Activated naive CD8-positive, alpha-beta T cell treated with anti-CD3 and anti-CD28 coated beads, Interleukin-2, amount 10 ng/mL, durations not matched to agents 7 days and 5 days (primary cell): ENCODE measurements at regions not wholly inside any gene's neighbourhood (a gene's known extent, or its start where the extent isn't known, plus 50 kb on each side); places are given as distances from the start of the nearest gene placed in this dataset.

Source experiments
- ATAC-seq: fragments of 150-1000 bp; cut with Tn5 transposase; one replicate; pipeline ENCODE4 v1.10.0; 2021; ENCODE audit warnings: low read depth, moderate library complexity
- POLR2A ChIA-PET: fragments of 350-600 bp; sonication (Branson Sonifier 250); formaldehyde crosslinking; loops from one replicate; lab custom pipeline; 2021; ENCODE audit warnings: antibody characterized with exemption; lab: Charles Lee
- DNase-seq: peaks from one replicate; pipeline ENCODE4 v3.0.0; 2021
- H3K27ac Mint-ChIP-seq: one replicate; pipeline ENCODE4 v1.8.0; 2022; ENCODE audit warnings: mild to moderate bottlenecking, mixed read lengths
- H3K27me3 Mint-ChIP-seq: one replicate; pipeline ENCODE4 v1.8.0; 2022; ENCODE audit warnings: mild to moderate bottlenecking, moderate library complexity, mixed read lengths
- H3K36me3 Mint-ChIP-seq: one replicate; pipeline ENCODE4 v1.8.0; 2021; ENCODE audit warnings: mild to moderate bottlenecking, mixed read lengths
- H3K4me1 Mint-ChIP-seq: one replicate; pipeline ENCODE4 v1.8.0; 2021; ENCODE audit warnings: mixed read lengths
- H3K4me3 Mint-ChIP-seq: one replicate; pipeline ENCODE4 v1.8.0; 2022; ENCODE audit warnings: mild to moderate bottlenecking, moderate library complexity, mixed read lengths
- H3K9me3 Mint-ChIP-seq: one replicate; pipeline ENCODE4 v1.8.0; 2021; ENCODE audit warnings: mixed read lengths

- H3K4me3 Mint-ChIP-seq, result no peak overlapping the region
- no peaks in the 10 kb centered on the region for H3K9me3 Mint-ChIP-seq
- no peaks in the 10 kb centered on the region for H3K27me3 Mint-ChIP-seq
- no peak for DNase-seq
- no peaks in the 10 kb centered on the region for H3K4me1 Mint-ChIP-seq
- H3K36me3 Mint-ChIP-seq, result no peaks in the 10 kb centered on the region
- no peak overlapping the region for H3K27ac Mint-ChIP-seq
- no peak for ATAC-seq
- POLR2A ChIA-PET, result no interaction called here
Observed at GRCh38 chr5:91538179-91538578, 155.1 kb upstream of the ARRDC3 start.

DNA sequence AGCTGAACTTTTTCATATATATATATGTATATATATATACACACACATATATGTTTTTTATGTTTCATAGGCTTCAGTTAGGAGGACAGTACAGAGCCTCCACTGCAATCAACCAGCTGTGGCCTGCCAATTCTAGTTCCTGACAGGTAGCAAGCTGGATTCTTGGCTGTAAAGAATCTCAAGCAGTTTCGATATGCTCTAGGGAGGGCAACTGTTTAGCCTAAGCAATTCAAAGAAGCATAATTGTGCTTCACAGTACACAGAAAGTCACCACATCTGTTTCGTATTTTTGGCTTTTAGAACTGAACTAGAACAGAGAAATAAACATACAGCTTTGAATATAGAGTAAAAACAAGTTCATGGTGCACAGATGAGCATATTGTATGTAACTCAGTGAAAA, 152.4 kb upstream of the ARRDC3 start:
- no peaks in the 10 kb centered on the region for H3K9me3 Mint-ChIP-seq
- no peaks in the 10 kb centered on the region for H3K4me1 Mint-ChIP-seq
- ATAC-seq, result no peak
- H3K4me3 Mint-ChIP-seq, result no peak overlapping the region
- POLR2A ChIA-PET, result no interaction called here
- no peaks in the 10 kb centered on the region for H3K27me3 Mint-ChIP-seq
- no peak for DNase-seq
- H3K36me3 Mint-ChIP-seq, result no peaks in the 10 kb centered on the region
- H3K27ac Mint-ChIP-seq, result no peak overlapping the region

DNA sequence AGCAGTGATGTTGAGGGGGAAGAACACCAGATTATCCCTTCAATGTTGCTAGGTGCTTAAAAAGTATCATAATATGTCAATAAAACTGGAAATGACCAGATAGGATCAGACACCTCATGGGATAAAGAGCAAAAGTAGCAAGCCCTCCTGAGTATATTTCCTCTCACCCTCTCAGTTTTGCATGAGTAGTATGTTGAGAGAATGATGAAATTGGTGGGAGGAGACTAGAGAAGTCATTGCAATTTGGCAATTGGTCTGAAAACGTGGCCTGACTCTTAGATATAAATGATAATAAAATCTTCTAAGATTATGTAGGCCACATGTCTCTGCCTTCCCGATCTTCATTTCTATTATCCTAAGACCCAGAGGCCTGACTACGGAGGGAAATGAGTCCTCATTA, 151.2 kb upstream of the ARRDC3 start:
- DNase-seq, result no peak
- no peak for ATAC-seq
- no peaks in the 10 kb centered on the region for H3K36me3 Mint-ChIP-seq
- no peaks in the 10 kb centered on the region for H3K4me1 Mint-ChIP-seq
- H3K27me3 Mint-ChIP-seq, result no peaks in the 10 kb centered on the region
- POLR2A ChIA-PET, result no interaction called here
- H3K27ac Mint-ChIP-seq, result no peak overlapping the region
- H3K9me3 Mint-ChIP-seq, result no peaks in the 10 kb centered on the region
- H3K4me3 Mint-ChIP-seq, result no peak overlapping the region

DNA sequence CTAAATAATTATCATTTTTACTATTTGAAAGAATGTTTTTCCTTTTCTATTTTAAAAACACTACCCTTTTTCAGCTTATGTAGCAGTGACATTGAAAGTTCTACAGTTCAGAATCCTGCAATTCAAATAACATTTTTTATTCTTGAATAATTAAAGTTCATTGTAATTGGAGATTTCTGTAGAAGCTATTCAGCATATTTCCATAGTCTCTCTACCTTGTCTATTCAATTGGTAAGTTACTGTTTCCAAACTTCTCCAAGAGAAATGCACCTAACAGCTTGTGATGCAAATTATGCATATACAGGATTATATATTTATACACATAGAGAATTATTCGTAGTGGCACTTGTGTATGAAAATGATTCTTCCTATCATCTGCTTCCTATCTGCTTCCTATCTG, 149.7 kb upstream of the ARRDC3 start:
- no peak overlapping the region for H3K27ac Mint-ChIP-seq
- H3K9me3 Mint-ChIP-seq, result no peaks in the 10 kb centered on the region
- H3K27me3 Mint-ChIP-seq, result no peaks in the 10 kb centered on the region
- ATAC-seq, result no peak
- DNase-seq, result no peak
- no peaks in the 10 kb centered on the region for H3K4me1 Mint-ChIP-seq
- POLR2A ChIA-PET, result no interaction called here
- no peaks in the 10 kb centered on the region for H3K36me3 Mint-ChIP-seq
- H3K4me3 Mint-ChIP-seq, result no peak overlapping the region

GRCh38 chr5:91532281-91532680, 149.2 kb upstream of the ARRDC3 start:
- DNase-seq (no peak), ATAC-seq (no peak)
- no peaks in the 10 kb centered on the region for H3K4me1 Mint-ChIP-seq
- POLR2A ChIA-PET, result no interaction called here
- no peak overlapping the region for H3K27ac Mint-ChIP-seq
- H3K9me3 Mint-ChIP-seq, result no peaks in the 10 kb centered on the region
- no peak overlapping the region for H3K4me3 Mint-ChIP-seq
- no peaks in the 10 kb centered on the region for H3K36me3 Mint-ChIP-seq
- no peaks in the 10 kb centered on the region for H3K27me3 Mint-ChIP-seq

DNA sequence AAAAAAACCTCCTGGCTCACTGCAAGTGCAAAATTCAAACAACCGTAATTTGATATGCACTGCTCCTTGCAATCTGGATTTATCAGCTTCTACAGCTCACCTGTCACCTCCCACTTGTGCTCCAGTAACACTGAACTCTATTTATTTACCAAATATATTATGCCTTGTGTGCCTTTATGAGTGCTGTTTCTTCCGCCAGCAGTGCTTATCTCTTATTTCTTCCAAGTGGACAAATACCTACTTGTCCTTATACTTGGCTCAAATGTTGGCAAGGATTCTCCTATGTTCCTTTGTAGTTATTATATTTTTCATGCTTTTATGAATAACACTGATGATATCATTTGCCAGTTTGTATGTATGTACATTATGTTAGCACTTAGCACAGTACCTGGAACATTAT, 145.7 kb upstream of the ARRDC3 start:
- H3K36me3 Mint-ChIP-seq, result no peaks in the 10 kb centered on the region
- DNase-seq, result no peak
- no peak overlapping the region for H3K4me3 Mint-ChIP-seq
- H3K27ac Mint-ChIP-seq, result no peak overlapping the region
- H3K27me3 Mint-ChIP-seq, result no peaks in the 10 kb centered on the region
- H3K4me1 Mint-ChIP-seq, result no peaks in the 10 kb centered on the region
- POLR2A ChIA-PET, result no interaction called here
- ATAC-seq, result no peak
- H3K9me3 Mint-ChIP-seq, result no peaks in the 10 kb centered on the region

DNA sequence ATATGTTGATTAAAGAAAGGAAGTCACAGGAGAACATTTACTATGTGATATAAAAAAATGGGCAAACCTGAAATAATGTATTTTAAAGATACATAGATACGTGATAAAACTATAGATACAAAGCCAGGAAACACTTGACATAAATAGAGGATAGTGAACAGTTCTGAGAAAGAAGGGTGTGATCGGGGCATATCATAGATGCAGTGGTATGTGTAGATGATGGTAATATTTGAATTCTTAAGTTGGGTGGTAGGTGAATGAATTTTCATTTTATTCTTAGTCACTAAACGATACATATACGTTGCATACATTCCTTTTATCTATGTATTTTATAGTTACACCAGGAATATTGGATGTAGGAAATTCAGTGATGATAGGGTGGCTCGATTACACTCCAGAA, 138.7 kb upstream of the ARRDC3 start:
- Mint-ChIP-seq H3K27me3 (no peaks in the 10 kb centered on the region), H3K4me1 (no peaks in the 10 kb centered on the region), H3K27ac (no peak overlapping the region), H3K36me3 (no peaks in the 10 kb centered on the region), H3K9me3 (no peaks in the 10 kb centered on the region), H3K4me3 (no peak overlapping the region)
- ATAC-seq, result no peak
- no peak for DNase-seq
- POLR2A ChIA-PET, result no interaction called here

GRCh38 chr5:91521334-91521733, 138.2 kb upstream of the ARRDC3 start:
- POLR2A ChIA-PET, result no interaction called here
- no peak overlapping the region for H3K27ac Mint-ChIP-seq
- H3K36me3 Mint-ChIP-seq, result no peaks in the 10 kb centered on the region
- ATAC-seq (no peak), DNase-seq (no peak)
- no peaks in the 10 kb centered on the region for H3K27me3 Mint-ChIP-seq
- no peaks in the 10 kb centered on the region for H3K9me3 Mint-ChIP-seq
- H3K4me3 Mint-ChIP-seq, result no peak overlapping the region
- H3K4me1 Mint-ChIP-seq, result no peaks in the 10 kb centered on the region

DNA sequence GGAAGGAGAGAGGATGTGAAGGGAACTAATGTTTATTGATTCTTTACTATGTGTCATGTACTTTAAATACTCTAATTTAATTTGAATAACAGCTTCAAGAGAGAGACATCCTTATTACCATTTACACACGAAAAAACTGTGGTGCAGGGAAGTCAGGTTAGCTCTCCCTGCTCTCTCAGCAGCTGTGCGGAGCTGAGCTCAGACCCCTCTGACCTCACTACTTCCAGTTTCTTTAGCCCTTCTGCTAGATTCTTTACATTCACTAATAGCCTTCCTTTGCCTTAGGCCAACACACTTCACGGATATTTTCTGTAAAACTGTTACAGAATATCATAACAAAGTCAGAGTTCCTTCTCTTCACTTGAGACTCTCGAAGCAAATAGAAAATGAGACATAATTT, 131.3 kb upstream of the ARRDC3 start:
- ATAC-seq, result no peak
- Mint-ChIP-seq H3K27me3 (no peaks in the 10 kb centered on the region), H3K36me3 (no peaks in the 10 kb centered on the region), H3K4me1 (peaks cover 3% of the 10 kb centered on the region), H3K27ac (no peak overlapping the region), H3K9me3 (no peaks in the 10 kb centered on the region), H3K4me3 (no peak overlapping the region)
- DNase-seq, result no peak
- POLR2A ChIA-PET, result no interaction called here

DNA sequence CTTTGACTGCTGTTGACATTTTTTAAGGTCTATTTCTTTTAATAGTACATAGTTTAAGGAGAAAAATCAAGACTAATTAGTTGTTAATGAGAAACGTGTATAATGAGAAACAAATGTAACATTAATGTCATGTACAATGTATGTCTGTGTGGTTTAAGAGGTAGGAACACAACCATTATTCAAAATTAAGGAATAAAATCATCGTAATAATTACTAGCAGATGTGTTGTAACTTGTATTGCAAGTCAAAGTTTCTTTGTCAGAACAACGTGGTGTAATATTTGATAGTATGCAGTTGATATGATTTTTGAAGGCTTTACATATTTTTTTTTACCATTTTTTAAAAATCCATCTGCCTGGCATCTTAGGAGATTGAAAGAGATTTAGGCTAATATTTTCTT, 120.2 kb upstream of the ARRDC3 start:
- no peaks in the 10 kb centered on the region for H3K36me3 Mint-ChIP-seq

GRCh38 chr5:91500758-91501157, 117.6 kb upstream of the ARRDC3 start:
- Mint-ChIP-seq H3K4me3 (no peak overlapping the region), H3K4me1 (no peaks in the 10 kb centered on the region)
- ATAC-seq, result no peak

More for the DNA sequence above, 120.2 kb upstream of the ARRDC3 start:
- Mint-ChIP-seq H3K27ac (no peak overlapping the region), H3K9me3 (no peaks in the 10 kb centered on the region), H3K4me1 (no peaks in the 10 kb centered on the region), H3K27me3 (peaks cover 2% of the 10 kb centered on the region), H3K4me3 (no peak overlapping the region)
- no peak for DNase-seq
- POLR2A ChIA-PET, result no interaction called here
- ATAC-seq, result no peak

GRCh38 chr5:91499943-91500531, 116.9 kb upstream of the ARRDC3 start:
- Mint-ChIP-seq H3K4me1 (peaks cover 3% of the 10 kb centered on the region), H3K27ac (no peak overlapping the region), H3K4me3 (no peak overlapping the region), H3K9me3 (no peaks in the 10 kb centered on the region), H3K27me3 (peaks cover 2% of the 10 kb centered on the region), H3K36me3 (no peaks in the 10 kb centered on the region)
- POLR2A ChIA-PET, result no interaction called here
- no peak for ATAC-seq
- DNase-seq, result no peak

More at GRCh38 chr5:91500758-91501157, 117.6 kb upstream of the ARRDC3 start:
- DNase-seq, result no peak
- POLR2A ChIA-PET, result no interaction called here
- Mint-ChIP-seq H3K27ac (no peak overlapping the region), H3K27me3 (peaks cover 2% of the 10 kb centered on the region), H3K9me3 (no peaks in the 10 kb centered on the region), H3K36me3 (no peaks in the 10 kb centered on the region)

- Mint-ChIP-seq H3K4me3 (no peak overlapping the region), H3K27me3 (peaks cover 2% of the 10 kb centered on the region), H3K36me3 (no peaks in the 10 kb centered on the region), H3K4me1 (peaks cover 22% of the 10 kb centered on the region), H3K9me3 (no peaks in the 10 kb centered on the region), H3K27ac (no peak overlapping the region)
- ATAC-seq (no peak), DNase-seq (no peak)
- POLR2A ChIA-PET, result no interaction called here
Observed at GRCh38 chr5:91495699-91496098, 112.6 kb upstream of the ARRDC3 start.

GRCh38 chr5:91494447-91494996, 111.4 kb upstream of the ARRDC3 start:
- POLR2A ChIA-PET, result no interaction called here
- no peaks in the 10 kb centered on the region for H3K27me3 Mint-ChIP-seq
- DNase-seq (no peak), ATAC-seq (no peak)
- H3K36me3 Mint-ChIP-seq, result no peaks in the 10 kb centered on the region
- no peak overlapping the region for H3K27ac Mint-ChIP-seq
- H3K9me3 Mint-ChIP-seq, result no peaks in the 10 kb centered on the region
- H3K4me3 Mint-ChIP-seq, result no peak overlapping the region
- peaks cover 22% of the 10 kb centered on the region for H3K4me1 Mint-ChIP-seq

DNA sequence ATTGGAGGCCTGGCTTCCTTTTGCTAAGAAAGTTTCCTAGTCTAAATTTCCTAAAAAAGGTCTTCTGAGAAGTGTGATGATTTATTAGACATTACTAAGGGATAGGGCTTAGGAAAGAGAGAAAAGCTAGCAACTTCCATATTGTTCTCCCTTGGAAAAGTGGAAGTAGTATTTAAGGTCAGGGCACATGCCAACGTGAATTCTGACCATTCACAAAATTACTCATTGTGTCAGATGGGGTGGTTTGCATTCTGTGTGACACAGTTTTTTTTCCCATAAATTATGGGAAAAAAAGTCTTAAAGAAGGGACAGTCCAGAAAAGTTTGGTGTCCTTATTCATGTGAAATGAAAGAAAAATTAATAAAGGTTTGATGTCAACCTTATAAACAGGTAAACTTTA, 110.0 kb upstream of the ARRDC3 start:
- no peak overlapping the region for H3K27ac Mint-ChIP-seq
- POLR2A ChIA-PET, result no interaction called here
- H3K27me3 Mint-ChIP-seq, result no peaks in the 10 kb centered on the region

More for the DNA sequence above, 110.0 kb upstream of the ARRDC3 start:
- ATAC-seq, result no peak
- Mint-ChIP-seq H3K4me1 (peaks cover 22% of the 10 kb centered on the region), H3K9me3 (no peaks in the 10 kb centered on the region), H3K36me3 (no peaks in the 10 kb centered on the region), H3K4me3 (peak overlapping the region; percentile 3)
- DNase-seq, result no peak
